CD4-positive, alpha-beta T cell treated with Interferon alpha-2 for 1 hour (primary cell): ENCODE measurements at regions not wholly inside any gene's neighbourhood (a gene's known extent, or its start where the extent isn't known, plus 50 kb on each side); places are given as distances from the start of the nearest gene placed in this dataset.
"Not testable (repeated sequence)": the region's sequence is repeated elsewhere in the genome, so short reads cannot be mapped to it uniquely, and the experiment has no call there.

ENCODE experiments used
- DNase-seq, 2 donors: peaks; one replicate each; pipeline ENCODE4 v3.0.0-alpha.2; 2020 to 2022

- DNase-seq: no peak
Observed at GRCh38 chr3:30305021-30305420, 301.4 kb upstream of the TGFBR2 start.

- no peak for DNase-seq
Observed at GRCh38 chr3:30306896-30307295, 299.5 kb upstream of the TGFBR2 start.

GRCh38 chr3:30307372-30307950 lies 298.9 kb upstream of the TGFBR2 start:
- DNase-seq: no peak

GRCh38 chr3:30308131-30308530 lies 298.3 kb upstream of the TGFBR2 start:
- DNase-seq: no peak

GRCh38 chr3:30309961-30310954 lies 296.1 kb upstream of the TGFBR2 start:
- DNase-seq: no peak

- no peak for DNase-seq
Observed at GRCh38 chr3:30311781-30312180, 294.6 kb upstream of the TGFBR2 start.

- DNase-seq: no peak
Observed at GRCh38 chr3:30313840-30314239, 292.6 kb upstream of the TGFBR2 start.

- no peak for DNase-seq
Observed at GRCh38 chr3:30314757-30315325, 291.6 kb upstream of the TGFBR2 start.

- DNase-seq: no peak
Observed at GRCh38 chr3:30315447-30315846, 291.0 kb upstream of the TGFBR2 start.

- no peak for DNase-seq
Observed at GRCh38 chr3:30317561-30317960, 288.8 kb upstream of the TGFBR2 start.

- DNase-seq: no peak
Observed at GRCh38 chr3:30318110-30318509, 288.3 kb upstream of the TGFBR2 start.

- DNase-seq: peak; percentile 51 to 62
Observed at GRCh38 chr3:30319713-30320112, 286.7 kb upstream of the TGFBR2 start.

GRCh38 chr3:30320392-30320791 lies 286.0 kb upstream of the TGFBR2 start:
- DNase-seq: no peak

GRCh38 chr3:30321065-30321464 lies 285.3 kb upstream of the TGFBR2 start:
- no peak for DNase-seq

GRCh38 chr3:30323649-30324048 lies 282.8 kb upstream of the TGFBR2 start:
- DNase-seq: not testable (repeated sequence)

GRCh38 chr3:30324587-30324986 lies 281.8 kb upstream of the TGFBR2 start:
- DNase-seq: no peak

GRCh38 chr3:30327976-30328375 lies 278.4 kb upstream of the TGFBR2 start:
- not testable (repeated sequence) for DNase-seq

GRCh38 chr3:30328935-30329334 lies 277.5 kb upstream of the TGFBR2 start:
- not testable (repeated sequence) for DNase-seq

GRCh38 chr3:30331519-30331918 lies 274.9 kb upstream of the TGFBR2 start:
- DNase-seq: no peak

- DNase-seq: peak in 1 of 2 donors; percentile 16
Observed at GRCh38 chr3:30332196-30333021, 274.0 kb upstream of the TGFBR2 start.

GRCh38 chr3:30333143-30333542 lies 273.3 kb upstream of the TGFBR2 start:
- no peak for DNase-seq

GRCh38 chr3:30333903-30334302 lies 272.5 kb upstream of the TGFBR2 start:
- no peak for DNase-seq

GRCh38 chr3:30340500-30340899 lies 265.9 kb upstream of the TGFBR2 start:
- DNase-seq: no peak
